Caco-2 (cell line): ENCODE measurements at regions not wholly inside any gene's neighbourhood (a gene's known extent, or its start where the extent isn't known, plus 50 kb on each side); places are given as distances from the start of the nearest gene placed in this dataset.

Experiments used
- BruUV-seq: library from RNA; stranded (reverse); fragments of 400-500 nt; replicated peaks from 2 replicates; lab custom pipeline; 2021; lab: Mats Ljungman, UMichigan
- CTCF ChIA-PET: fragments of 300-600 bp; sonication (Branson Sonifier 250); formaldehyde crosslinking; loops from one replicate; lab custom pipeline; 2022; ENCODE audit warnings: antibody characterized with exemption; lab: Charles Lee
- POLR2A ChIA-PET: fragments of 300-600 bp; sonication (Branson Sonifier 250); formaldehyde crosslinking; loops from one replicate; lab custom pipeline; 2022; ENCODE audit warnings: antibody characterized with exemption; lab: Charles Lee
- DNase-seq, 2 experiments: peaks; one replicate each; pipeline versions ENCODE4 v3.0.0 to v3.0.0-alpha.2; 2020 to 2022
- H3K27me3 ChIP-seq: replicated peaks from 2 replicates; pipeline ENCODE4 v1.6.0; 2011; ENCODE audit warnings: low read length; ENCODE audit not compliant: control insufficient read depth, insufficient read depth
- H3K36me3 ChIP-seq: 2 replicates; pipeline ENCODE4 v1.5.1; 2011; ENCODE audit warnings: low read length; ENCODE audit not compliant: control insufficient read depth, insufficient read depth
- H3K4me1 ChIP-seq: fragments of 250-450 bp; sonication (Bioruptor Pico); 2 replicates; pipeline ENCODE4 v1.5.1; 2020; ENCODE audit warnings: mild to moderate bottlenecking
- H3K4me3 ChIP-seq: 2 replicates; pipeline ENCODE4 v1.5.1; 2011; ENCODE audit warnings: low read depth, mild to moderate bottlenecking, control low read depth, low read length
- H3K9me3 ChIP-seq: fragments of 250-450 bp; sonication (Bioruptor Pico); 2 replicates; pipeline ENCODE4 v1.5.1; 2020; ENCODE audit warnings: mild to moderate bottlenecking, moderate library complexity
- H3K27ac Mint-ChIP-seq: one replicate; pipeline ENCODE4 v1.8.0; 2022; ENCODE audit warnings: mixed read lengths; ENCODE audit not compliant: unreplicated experiment
- H3K27me3 Mint-ChIP-seq: one replicate; pipeline ENCODE4 v1.8.0; 2022; ENCODE audit warnings: mixed read lengths; ENCODE audit not compliant: insufficient read depth, unreplicated experiment
- H3K36me3 Mint-ChIP-seq: one replicate; pipeline ENCODE4 v1.8.0; 2022; ENCODE audit warnings: mild to moderate bottlenecking, mixed read lengths; ENCODE audit not compliant: insufficient read depth, unreplicated experiment
- H3K4me1 Mint-ChIP-seq: one replicate; pipeline ENCODE4 v1.8.0; 2022; ENCODE audit warnings: low read depth, mixed read lengths; ENCODE audit not compliant: unreplicated experiment
- H3K4me3 Mint-ChIP-seq: one replicate; pipeline ENCODE4 v1.8.0; 2022; ENCODE audit warnings: mild to moderate bottlenecking, moderate library complexity, mixed read lengths; ENCODE audit not compliant: unreplicated experiment
- H3K9me3 Mint-ChIP-seq: one replicate; pipeline ENCODE4 v1.8.0; 2022; ENCODE audit warnings: mixed read lengths; ENCODE audit not compliant: unreplicated experiment
- intact Hi-C: fragments of 100-400 bp; cut with micrococcal nuclease; formaldehyde crosslinking; loops from one replicate; pipeline ENCODE4 v1.10.0; 2022; ENCODE audit not compliant: unreplicated experiment
- TF ChIP-seq, protein P1 (sequence below), 2 experiments: fragments of 200-600 bp in 1 of 2; IDR thresholded peaks; 1 replicate in 1 of 2; 2 replicates in 1 of 2; pipeline versions ENCODE4 v1.5.1 to v1.8.0; 2011 to 2022; ENCODE audit warnings: antibody characterized with exemption in 1 of 2, control low read depth in 1 of 2, inconsistent platforms in 1 of 2, low read depth in 1 of 2, low read length in 1 of 2, mild to moderate bottlenecking in 1 of 2, moderate library complexity in 1 of 2; ENCODE audit not compliant: insufficient read depth in 1 of 2, severe bottlenecking in 1 of 2, unreplicated experiment in 1 of 2

DNA sequence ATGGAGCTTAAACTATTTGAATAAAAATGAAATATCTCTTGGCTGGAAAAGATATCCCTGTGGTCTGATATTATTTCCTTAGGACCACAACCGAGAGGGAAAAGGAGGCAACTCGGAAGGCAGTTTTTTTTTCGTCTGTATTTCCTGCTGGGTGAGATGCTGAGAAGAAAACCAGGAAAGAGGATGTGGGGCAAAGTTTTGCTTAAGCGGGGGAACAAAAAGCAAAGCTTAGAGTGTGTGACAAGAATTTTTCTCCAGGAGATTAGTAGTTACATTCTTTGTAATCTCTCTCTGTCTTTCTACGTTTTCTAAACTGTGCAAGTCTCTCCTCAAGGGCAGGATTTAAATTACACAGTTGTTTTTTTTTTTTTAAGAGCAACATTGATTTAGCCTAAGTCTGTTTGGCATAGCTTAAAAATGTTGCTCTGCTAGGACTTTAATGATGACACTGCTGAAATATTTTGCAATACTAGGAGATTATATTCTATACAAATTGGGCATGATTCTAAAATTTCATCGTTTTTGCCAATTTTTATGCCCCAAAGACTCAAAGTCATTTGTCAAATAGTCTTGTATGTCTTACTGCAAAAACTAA is 258.5 kb downstream of the KCNS3 start:
- Mint-ChIP-seq H3K9me3 (peaks cover 1% of the 10 kb centered on the region), H3K27ac (no peak overlapping the region), H3K27me3 (peaks cover 8% of the 10 kb centered on the region), H3K4me1 (no peaks in the 10 kb centered on the region), H3K36me3 (no peaks in the 10 kb centered on the region), H3K4me3 (no peak overlapping the region)
- H3K27me3 ChIP-seq = no peaks in the 10 kb centered on the region
- H3K4me1 ChIP-seq = no peaks in the 10 kb centered on the region
- intact Hi-C loops = no loop called here
- no peak for DNase-seq
- no peaks in the 10 kb centered on the region for H3K9me3 ChIP-seq
- H3K36me3 ChIP-seq = no peaks in the 10 kb centered on the region
- BruUV-seq = no TSS peak
- no peak overlapping the region for H3K4me3 ChIP-seq
- ChIA-PET CTCF (interaction anchor here (0.6 kb wide), 1 partner anchor 376 kb away, joined by 5 read pairs; no protein-coding TSS in a partner anchor), POLR2A (no interaction called here)
- TF ChIP-seq, protein P1, sequence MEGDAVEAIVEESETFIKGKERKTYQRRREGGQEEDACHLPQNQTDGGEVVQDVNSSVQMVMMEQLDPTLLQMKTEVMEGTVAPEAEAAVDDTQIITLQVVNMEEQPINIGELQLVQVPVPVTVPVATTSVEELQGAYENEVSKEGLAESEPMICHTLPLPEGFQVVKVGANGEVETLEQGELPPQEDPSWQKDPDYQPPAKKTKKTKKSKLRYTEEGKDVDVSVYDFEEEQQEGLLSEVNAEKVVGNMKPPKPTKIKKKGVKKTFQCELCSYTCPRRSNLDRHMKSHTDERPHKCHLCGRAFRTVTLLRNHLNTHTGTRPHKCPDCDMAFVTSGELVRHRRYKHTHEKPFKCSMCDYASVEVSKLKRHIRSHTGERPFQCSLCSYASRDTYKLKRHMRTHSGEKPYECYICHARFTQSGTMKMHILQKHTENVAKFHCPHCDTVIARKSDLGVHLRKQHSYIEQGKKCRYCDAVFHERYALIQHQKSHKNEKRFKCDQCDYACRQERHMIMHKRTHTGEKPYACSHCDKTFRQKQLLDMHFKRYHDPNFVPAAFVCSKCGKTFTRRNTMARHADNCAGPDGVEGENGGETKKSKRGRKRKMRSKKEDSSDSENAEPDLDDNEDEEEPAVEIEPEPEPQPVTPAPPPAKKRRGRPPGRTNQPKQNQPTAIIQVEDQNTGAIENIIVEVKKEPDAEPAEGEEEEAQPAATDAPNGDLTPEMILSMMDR (IDR thresholded peaks at IDR 0.05; ENCODE audit: insufficient read depth in 1 of 2, low read depth in 1 of 2, low read length in 1 of 2, severe bottlenecking in 1 of 2, unreplicated experiment in 1 of 2) = no peak

DNA sequence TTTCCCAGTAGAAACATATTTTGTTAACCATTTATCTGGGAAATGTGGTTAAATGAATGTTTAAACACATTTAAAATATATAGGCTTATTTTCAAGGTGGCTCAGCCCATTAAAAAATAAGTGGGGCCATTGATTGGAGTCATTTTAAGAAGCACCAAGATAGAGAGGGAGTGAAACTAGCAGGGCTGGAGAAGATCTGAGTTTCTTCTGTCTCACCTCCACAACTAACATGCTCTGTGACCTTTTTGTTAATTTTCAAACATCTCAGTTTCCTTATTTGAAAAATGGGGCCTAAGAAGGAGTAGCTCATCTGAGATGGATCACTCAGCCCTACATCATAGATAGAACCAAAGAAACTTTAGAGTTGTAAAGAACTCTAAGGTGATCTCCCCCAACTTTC is 254.8 kb downstream of the KCNS3 start:
- Mint-ChIP-seq H3K27ac (no peak overlapping the region), H3K9me3 (no peaks in the 10 kb centered on the region), H3K4me3 (no peak overlapping the region), H3K36me3 (no peaks in the 10 kb centered on the region), H3K4me1 (no peaks in the 10 kb centered on the region), H3K27me3 (peaks cover 12% of the 10 kb centered on the region)
- no peaks in the 10 kb centered on the region for H3K9me3 ChIP-seq
- CTCF ChIA-PET = no interaction called here
- H3K36me3 ChIP-seq = no peaks in the 10 kb centered on the region
- no peaks in the 10 kb centered on the region for H3K4me1 ChIP-seq
- POLR2A ChIA-PET = no interaction called here
- TF ChIP-seq, protein P1 (IDR thresholded peaks at IDR 0.05; ENCODE audit: insufficient read depth in 1 of 2, low read depth in 1 of 2, low read length in 1 of 2, severe bottlenecking in 1 of 2, unreplicated experiment in 1 of 2) = no peak
- intact Hi-C loops = no loop called here
- H3K27me3 ChIP-seq = no peaks in the 10 kb centered on the region
- BruUV-seq = no TSS peak
- no peak overlapping the region for H3K4me3 ChIP-seq
- no peak for DNase-seq

DNA sequence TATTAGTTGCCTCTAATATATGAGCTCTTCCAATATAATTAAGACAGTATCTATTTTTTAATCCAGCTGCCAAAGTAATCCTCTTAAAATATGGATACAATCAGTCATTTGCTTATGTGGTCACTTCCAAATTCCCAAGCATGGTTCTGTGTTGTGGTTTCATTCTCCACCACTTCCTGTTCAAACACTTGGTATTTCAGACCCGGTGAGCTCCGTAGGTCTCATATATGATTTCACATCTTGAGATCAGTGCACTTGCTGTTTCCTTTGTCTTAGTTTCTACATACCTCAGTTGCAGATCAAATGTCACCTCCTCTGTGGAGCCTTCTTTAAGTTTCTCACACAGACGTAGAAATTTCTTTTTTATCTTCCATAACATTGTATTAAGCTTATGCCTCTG is 254.2 kb downstream of the KCNS3 start:
- H3K4me1 Mint-ChIP-seq = no peaks in the 10 kb centered on the region
- H3K9me3 ChIP-seq = no peaks in the 10 kb centered on the region
- no TSS peak for BruUV-seq
- no peak overlapping the region for H3K4me3 ChIP-seq
- intact Hi-C loops = no loop called here
- TF ChIP-seq, protein P1 (IDR thresholded peaks at IDR 0.05; ENCODE audit: insufficient read depth in 1 of 2, low read depth in 1 of 2, low read length in 1 of 2, severe bottlenecking in 1 of 2, unreplicated experiment in 1 of 2) = no peak
- ChIA-PET POLR2A (interaction anchor here (0.7 kb wide), 1 partner anchor 23 kb away, joined by 4 read pairs; no protein-coding TSS in a partner anchor), CTCF (no interaction called here)
- peaks cover 15% of the 10 kb centered on the region for H3K27me3 Mint-ChIP-seq
- no peaks in the 10 kb centered on the region for H3K36me3 ChIP-seq
- H3K4me3 Mint-ChIP-seq = no peak overlapping the region
- H3K27ac Mint-ChIP-seq = no peak overlapping the region
- no peaks in the 10 kb centered on the region for H3K27me3 ChIP-seq
- H3K9me3 Mint-ChIP-seq = no peaks in the 10 kb centered on the region
- H3K36me3 Mint-ChIP-seq = no peaks in the 10 kb centered on the region
- no peak for DNase-seq
- no peaks in the 10 kb centered on the region for H3K4me1 ChIP-seq
